ENCODE measurements at regions not wholly inside any gene's neighbourhood (a gene's known extent, or its start where the extent isn't known, plus 50 kb on each side); places are given as distances from the start of the nearest gene placed in this dataset.

DNA sequence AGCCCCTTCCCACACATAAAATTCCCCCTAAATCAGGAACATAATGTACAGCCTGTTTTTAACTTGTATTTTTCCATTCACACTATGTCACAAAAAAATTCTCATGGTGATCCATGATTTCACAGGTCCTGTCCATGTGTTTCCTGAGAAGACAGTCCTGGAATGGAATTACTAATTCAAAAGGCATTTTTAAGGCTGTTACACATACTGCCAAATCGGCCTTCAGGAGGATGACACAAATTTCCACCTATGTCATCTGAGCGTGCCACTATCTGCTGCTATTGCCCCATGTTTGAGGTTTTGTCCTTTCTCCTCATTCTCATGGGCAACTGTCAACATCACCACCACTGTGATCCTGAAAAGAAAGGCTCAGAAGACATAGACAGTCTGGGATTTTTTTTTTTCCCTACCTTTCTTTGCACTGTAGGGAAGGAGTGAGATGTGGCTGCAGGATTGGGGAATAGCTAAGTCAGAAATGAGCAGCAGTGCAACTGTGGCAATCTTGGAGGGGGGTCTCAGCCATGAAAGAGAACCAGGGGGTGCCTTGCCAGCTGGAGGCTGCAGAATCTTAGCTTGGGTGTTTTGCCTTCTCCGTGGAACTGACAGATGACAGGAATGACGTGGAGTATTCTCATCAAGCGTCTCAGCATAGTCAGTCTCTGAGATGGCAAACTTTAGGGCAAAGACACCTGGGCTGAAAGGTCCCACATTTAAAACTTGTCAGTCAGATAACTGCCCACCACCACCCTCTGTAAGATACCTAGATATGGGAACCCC, 73.4 kb downstream of the MARCHF4 start:
- Mint-ChIP-seq H3K4me1 (peaks cover 5% of the 10 kb centered on the region), H3K4me3 (no peak overlapping the region), H3K27me3 (no peaks in the 10 kb centered on the region), H3K36me3 (ENCODE audit: low read depth) (no peaks in the 10 kb centered on the region), H3K27ac (no peak overlapping the region), H3K9me3 (no peaks in the 10 kb centered on the region)
- no peak for ATAC-seq (replicated peaks)

- Mint-ChIP-seq H3K4me3 (no peak overlapping the region), H3K27ac (no peak overlapping the region), H3K4me1 (peaks cover 5% of the 10 kb centered on the region), H3K36me3 (ENCODE audit: low read depth) (no peaks in the 10 kb centered on the region), H3K9me3 (no peaks in the 10 kb centered on the region), H3K27me3 (no peaks in the 10 kb centered on the region)
- no peak for ATAC-seq (replicated peaks)
Measured at GRCh38 chr2:216296856-216297255, 75.4 kb downstream of the MARCHF4 start.

DNA sequence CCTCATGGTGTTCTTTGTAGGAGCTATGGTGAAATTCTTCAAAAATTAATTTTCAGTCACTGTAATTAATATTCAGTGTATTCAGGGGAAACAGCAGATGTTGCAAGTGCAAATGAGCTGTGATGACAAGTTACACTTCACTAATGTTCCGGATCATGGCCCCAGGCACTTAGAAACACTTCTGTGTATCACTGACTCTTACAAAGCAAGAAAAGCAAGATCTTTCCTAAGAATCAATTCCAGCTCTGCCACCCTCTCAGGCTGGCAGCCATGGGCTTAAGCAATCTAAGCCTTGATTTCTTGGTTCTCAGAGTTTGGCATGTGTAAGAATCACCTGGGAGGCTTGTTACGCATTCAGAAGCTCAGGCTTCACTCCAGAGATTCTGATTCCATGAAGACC, 78.0 kb downstream of the MARCHF4 start:
- H3K27me3 Mint-ChIP-seq: no peaks in the 10 kb centered on the region
- no peaks in the 10 kb centered on the region for H3K9me3 Mint-ChIP-seq
- no peak overlapping the region for H3K27ac Mint-ChIP-seq
- H3K36me3 Mint-ChIP-seq (ENCODE audit: low read depth): no peaks in the 10 kb centered on the region
- peaks cover 5% of the 10 kb centered on the region for H3K4me1 Mint-ChIP-seq
- no peak overlapping the region for H3K4me3 Mint-ChIP-seq
- ATAC-seq (replicated peaks): no peak

GRCh38 chr2:216293883-216294282, 78.4 kb downstream of the MARCHF4 start:
- H3K9me3 Mint-ChIP-seq: no peaks in the 10 kb centered on the region
- H3K27ac Mint-ChIP-seq: no peak overlapping the region
- H3K4me1 Mint-ChIP-seq: peaks cover 5% of the 10 kb centered on the region
- H3K27me3 Mint-ChIP-seq: no peaks in the 10 kb centered on the region
- H3K36me3 Mint-ChIP-seq (ENCODE audit: low read depth): no peaks in the 10 kb centered on the region
- no peak for ATAC-seq (replicated peaks)
- no peak overlapping the region for H3K4me3 Mint-ChIP-seq

DNA sequence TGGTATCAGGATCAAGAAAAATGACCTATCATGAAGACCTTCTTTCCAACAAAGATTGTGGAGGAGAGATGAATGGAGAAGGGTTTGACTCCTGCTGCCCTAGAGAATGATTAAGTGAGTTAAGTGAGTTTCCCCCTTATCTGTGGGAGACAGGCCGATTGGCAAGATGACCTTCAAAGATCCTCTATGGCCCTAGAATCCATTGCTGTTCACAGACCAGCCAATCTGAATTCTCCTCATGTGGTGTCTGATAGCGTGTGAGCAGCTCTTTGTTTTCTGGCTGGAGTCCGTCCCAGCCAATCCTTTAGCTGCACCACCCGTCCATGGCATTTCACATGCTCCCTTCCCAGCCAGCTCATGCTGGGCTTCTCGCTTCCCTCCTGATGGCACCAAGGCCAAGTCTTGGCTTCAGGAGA, 79.4 kb downstream of the MARCHF4 start:
- H3K9me3 Mint-ChIP-seq: no peaks in the 10 kb centered on the region
- H3K36me3 Mint-ChIP-seq (ENCODE audit: low read depth): no peaks in the 10 kb centered on the region
- peaks cover 5% of the 10 kb centered on the region for H3K4me1 Mint-ChIP-seq
- ATAC-seq (replicated peaks): no peak
- H3K4me3 Mint-ChIP-seq: no peak overlapping the region
- H3K27me3 Mint-ChIP-seq: no peaks in the 10 kb centered on the region
- H3K27ac Mint-ChIP-seq: no peak overlapping the region

DNA sequence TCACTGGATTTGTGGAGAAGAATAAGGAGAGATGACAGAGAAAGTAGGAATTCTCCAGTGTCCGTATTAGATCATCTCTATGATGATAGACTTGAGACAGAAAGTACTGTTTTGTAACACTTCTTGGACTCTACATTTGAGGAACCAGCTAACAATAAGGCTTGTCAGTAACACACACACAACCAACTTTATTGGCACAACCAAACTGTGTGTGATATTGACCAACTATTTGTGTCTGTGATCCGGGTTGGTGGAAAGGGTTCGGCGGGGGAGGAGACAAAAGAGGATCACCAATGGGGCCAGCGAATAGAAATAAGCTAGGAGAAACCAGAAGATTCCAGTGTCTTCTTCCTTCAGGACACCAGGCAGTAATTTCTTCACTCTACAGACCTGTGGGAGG, 79.8 kb downstream of the MARCHF4 start:
- Mint-ChIP-seq H3K36me3 (ENCODE audit: low read depth) (no peaks in the 10 kb centered on the region), H3K27ac (no peak overlapping the region), H3K9me3 (no peaks in the 10 kb centered on the region), H3K4me3 (no peak overlapping the region), H3K4me1 (peaks cover 5% of the 10 kb centered on the region), H3K27me3 (no peaks in the 10 kb centered on the region)
- ATAC-seq (replicated peaks): no peak

DNA sequence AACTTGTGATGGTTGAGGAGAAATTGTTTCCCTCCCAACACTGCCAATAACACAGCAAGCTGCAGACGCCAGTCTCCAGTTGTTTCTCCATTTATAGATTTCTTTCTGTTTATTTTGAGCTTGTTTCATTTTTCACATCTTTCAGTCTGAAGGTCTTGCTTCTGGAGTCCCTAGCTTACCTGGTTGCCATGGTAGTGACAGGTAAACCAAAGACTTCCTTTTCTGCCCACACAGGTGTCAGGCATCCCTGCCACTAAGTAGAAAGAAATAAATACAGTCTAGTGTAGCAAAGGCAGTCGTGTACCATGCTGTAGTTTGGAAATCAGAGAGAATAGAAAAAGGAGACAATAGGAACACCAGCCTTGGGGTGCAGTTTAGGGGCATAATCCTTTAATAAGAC, 82.8 kb downstream of the MARCHF4 start:
- no peak overlapping the region for H3K27ac Mint-ChIP-seq
- no peak overlapping the region for H3K4me3 Mint-ChIP-seq
- ATAC-seq (replicated peaks): no peak
- no peaks in the 10 kb centered on the region for H3K9me3 Mint-ChIP-seq
- no peaks in the 10 kb centered on the region for H3K4me1 Mint-ChIP-seq
- H3K36me3 Mint-ChIP-seq (ENCODE audit: low read depth): no peaks in the 10 kb centered on the region
- H3K27me3 Mint-ChIP-seq: peaks cover 3% of the 10 kb centered on the region

DNA sequence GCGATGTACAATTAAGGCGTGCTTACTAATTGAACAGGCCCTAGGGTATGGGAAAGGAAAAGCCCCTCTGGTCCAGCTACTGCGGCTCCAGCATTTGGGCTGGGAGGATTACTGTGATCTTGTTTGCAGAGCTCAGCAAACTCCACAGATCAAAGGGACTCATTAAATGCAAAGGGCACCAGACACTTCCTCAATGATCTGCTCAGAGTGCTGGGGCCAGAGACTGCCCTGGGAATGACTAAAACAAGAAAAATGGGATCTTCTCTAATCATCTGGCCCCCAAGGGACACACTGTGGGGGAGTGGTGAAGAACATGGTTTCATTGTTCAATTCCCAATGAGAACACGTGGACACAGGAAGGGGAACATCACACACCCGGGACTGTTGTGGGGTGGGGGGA, 85.0 kb downstream of the MARCHF4 start:
- H3K36me3 Mint-ChIP-seq (ENCODE audit: low read depth): no peaks in the 10 kb centered on the region
- H3K27me3 Mint-ChIP-seq: peaks cover 3% of the 10 kb centered on the region
- no peak for ATAC-seq (replicated peaks)
- no peaks in the 10 kb centered on the region for H3K4me1 Mint-ChIP-seq
- H3K27ac Mint-ChIP-seq: no peak overlapping the region
- no peaks in the 10 kb centered on the region for H3K9me3 Mint-ChIP-seq
- H3K4me3 Mint-ChIP-seq: no peak overlapping the region

DNA sequence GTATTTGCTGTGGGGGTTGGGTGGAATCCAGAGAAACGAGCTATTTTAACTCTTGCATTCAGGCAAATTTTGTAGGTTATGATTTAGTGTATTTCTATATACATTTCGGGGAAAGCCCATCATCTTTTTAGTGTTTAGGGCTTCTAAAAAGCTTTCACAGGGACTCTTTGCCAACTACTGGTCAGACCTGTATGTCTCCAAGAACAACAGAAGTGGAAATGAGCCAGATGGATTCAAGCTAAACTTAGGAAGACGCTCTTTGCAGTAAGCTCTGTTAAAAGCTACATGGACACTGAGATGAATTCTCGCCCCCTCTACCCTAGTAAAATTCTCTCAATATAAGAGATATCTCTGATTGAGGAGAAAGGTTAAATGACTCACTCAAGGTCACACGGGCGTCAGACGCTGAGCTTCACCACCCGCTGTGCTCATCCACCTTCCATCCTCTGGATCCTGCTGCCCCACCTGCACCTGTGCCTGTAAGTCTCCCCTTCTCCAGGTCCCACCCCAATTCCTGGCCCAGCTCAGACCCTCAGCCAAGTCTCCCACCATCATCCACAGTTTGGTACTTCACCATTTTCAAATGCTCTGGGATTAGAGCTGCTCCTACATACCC, 85.6 kb downstream of the MARCHF4 start:
- no peaks in the 10 kb centered on the region for H3K9me3 Mint-ChIP-seq
- no peaks in the 10 kb centered on the region for H3K36me3 Mint-ChIP-seq (ENCODE audit: low read depth)
- H3K4me3 Mint-ChIP-seq: no peak overlapping the region
- H3K27ac Mint-ChIP-seq: no peak overlapping the region
- peaks cover 3% of the 10 kb centered on the region for H3K27me3 Mint-ChIP-seq
- no peak for ATAC-seq (replicated peaks)
- no peaks in the 10 kb centered on the region for H3K4me1 Mint-ChIP-seq

GRCh38 chr2:216285701-216286100, 86.6 kb downstream of the MARCHF4 start:
- Mint-ChIP-seq H3K36me3 (ENCODE audit: low read depth) (no peaks in the 10 kb centered on the region), H3K27me3 (peaks cover 3% of the 10 kb centered on the region), H3K27ac (no peak overlapping the region), H3K4me3 (no peak overlapping the region), H3K9me3 (no peaks in the 10 kb centered on the region), H3K4me1 (no peaks in the 10 kb centered on the region)
- ATAC-seq (replicated peaks): no peak

DNA sequence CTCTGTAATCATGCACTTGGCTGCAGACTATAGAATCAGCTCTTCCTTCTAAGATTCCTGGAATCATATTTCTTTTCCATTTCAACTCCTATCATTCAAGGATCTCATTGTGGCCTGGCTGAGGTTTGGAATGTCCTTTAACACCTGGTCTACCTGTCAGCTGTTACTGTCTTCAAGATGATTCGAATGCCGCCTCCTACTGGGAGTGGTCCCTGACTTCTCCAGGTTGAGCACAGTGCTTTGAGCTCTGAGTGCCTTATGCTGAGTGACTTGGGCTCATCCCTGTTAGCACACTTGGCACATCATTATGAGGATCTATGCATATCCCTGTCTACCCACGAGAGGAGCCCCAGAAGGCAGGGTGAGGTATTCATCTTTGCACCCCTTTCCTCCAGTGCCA, 87.6 kb downstream of the MARCHF4 start:
- Mint-ChIP-seq H3K9me3 (no peaks in the 10 kb centered on the region), H3K36me3 (ENCODE audit: low read depth) (no peaks in the 10 kb centered on the region), H3K4me3 (no peak overlapping the region), H3K27ac (no peak overlapping the region), H3K27me3 (peaks cover 3% of the 10 kb centered on the region), H3K4me1 (no peaks in the 10 kb centered on the region)
- no peak for ATAC-seq (replicated peaks)

- peak overlapping the region; percentile 39 for H3K27ac Mint-ChIP-seq
- H3K36me3 Mint-ChIP-seq (ENCODE audit: low read depth): no peaks in the 10 kb centered on the region
- H3K4me3 Mint-ChIP-seq: no peak overlapping the region
- peaks cover 3% of the 10 kb centered on the region for H3K27me3 Mint-ChIP-seq
- H3K9me3 Mint-ChIP-seq: no peaks in the 10 kb centered on the region
- H3K4me1 Mint-ChIP-seq: no peaks in the 10 kb centered on the region
- ATAC-seq (replicated peaks): peak; percentile 66
Measured at GRCh38 chr2:216283038-216283900, 89.0 kb downstream of the MARCHF4 start.

GRCh38 chr2:216281876-216282275, 90.4 kb downstream of the MARCHF4 start:
- Mint-ChIP-seq H3K27ac (no peak overlapping the region), H3K4me1 (no peaks in the 10 kb centered on the region), H3K9me3 (no peaks in the 10 kb centered on the region), H3K4me3 (no peak overlapping the region), H3K27me3 (peaks cover 3% of the 10 kb centered on the region), H3K36me3 (ENCODE audit: low read depth) (no peaks in the 10 kb centered on the region)
- ATAC-seq (replicated peaks): no peak

- Mint-ChIP-seq H3K9me3 (no peaks in the 10 kb centered on the region), H3K27ac (no peak overlapping the region), H3K4me1 (no peaks in the 10 kb centered on the region), H3K36me3 (ENCODE audit: low read depth) (no peaks in the 10 kb centered on the region), H3K4me3 (no peak overlapping the region), H3K27me3 (peaks cover 6% of the 10 kb centered on the region)
- ATAC-seq (replicated peaks): no peak
Measured at GRCh38 chr2:216281316-216281715, 91.0 kb downstream of the MARCHF4 start.

DNA sequence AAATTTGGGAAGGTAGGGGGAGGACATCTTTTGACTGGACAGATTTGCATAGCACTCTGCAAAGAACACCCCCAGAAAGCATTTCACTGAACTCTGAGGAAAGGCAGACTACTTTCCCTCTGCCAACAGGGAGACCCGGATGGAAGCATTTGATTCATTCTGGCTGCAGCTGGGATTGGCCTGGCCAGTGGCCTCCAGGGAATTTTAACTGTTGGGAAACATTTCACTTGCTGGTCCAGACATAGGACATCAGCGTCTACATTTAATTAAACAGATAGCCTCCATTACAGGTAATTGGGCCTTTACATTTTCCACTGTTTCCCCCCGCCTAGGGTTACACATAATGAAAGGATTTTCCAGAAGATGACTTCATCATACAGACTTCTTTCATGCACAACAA, 92.8 kb downstream of the MARCHF4 start:
- no peaks in the 10 kb centered on the region for H3K36me3 Mint-ChIP-seq (ENCODE audit: low read depth)
- no peak overlapping the region for H3K4me3 Mint-ChIP-seq
- H3K4me1 Mint-ChIP-seq: no peaks in the 10 kb centered on the region
- no peak overlapping the region for H3K27ac Mint-ChIP-seq
- ATAC-seq (replicated peaks): no peak
- H3K9me3 Mint-ChIP-seq: no peaks in the 10 kb centered on the region
- H3K27me3 Mint-ChIP-seq: peaks cover 3% of the 10 kb centered on the region

Measured in activated T-helper 17 cell treated with anti-CD3 and anti-CD28 coated beads, Interleukin-2, amount 50 U/mL, for 72 hours (primary cell).